ENCODE measurements at regions not wholly inside any gene's neighbourhood (a gene's known extent, or its start where the extent isn't known, plus 50 kb on each side); places are given as distances from the start of the nearest gene placed in this dataset.
"Not testable (repeated sequence)": the region's sequence is repeated elsewhere in the genome, so short reads cannot be mapped to it uniquely, and the experiment has no call there.

DNA sequence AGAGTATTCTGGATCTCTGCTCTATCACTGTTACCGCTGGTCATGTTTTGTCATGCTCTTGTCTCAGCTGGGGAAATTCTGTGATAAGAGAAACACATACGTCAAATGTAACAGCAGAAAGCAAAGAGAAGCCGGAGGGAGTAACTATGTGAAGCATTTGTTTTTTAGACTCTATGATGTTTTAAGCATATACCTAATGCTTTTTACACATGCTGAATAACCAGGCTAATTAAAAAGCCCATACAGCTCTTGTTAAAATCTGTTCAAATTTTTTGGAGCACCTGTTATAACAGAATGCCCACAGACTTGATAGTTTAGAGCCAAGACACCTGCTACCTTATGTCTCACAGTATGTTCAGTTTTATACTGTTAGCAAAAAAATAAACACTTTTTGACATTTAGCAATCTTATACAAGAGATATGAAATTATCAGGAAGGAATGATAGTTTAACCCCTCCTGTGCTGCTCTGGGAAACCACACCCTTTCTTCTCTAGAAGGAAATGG lies 92.3 kb upstream of the TANK start:
- no peak for TF ChIP-seq POLR2A (IDR thresholded peaks at IDR 0.05)
- no peak for TF ChIP-seq CTCF (IDR thresholded peaks at IDR 0.05 in 8 of 11, conservative IDR thresholded peaks at IDR 0.05 in 3 of 11)
- intact Hi-C loops (cut with DNase I; ENCODE audit: low total_unique reads) = no loop called here
- no peak for DNase-seq
- Histone ChIP-seq H3K4me1 (peaks cover 0 to 13% (median 5%) of the 10 kb centered on the region in 6 donors), H3K4me3 (no peak overlapping the region), H3K27me3 (replicated peaks in 1 of 7) (no peaks in the 10 kb centered on the region), H3K9me3 (no peaks in the 10 kb centered on the region), H3K27ac (no peak overlapping the region), H3K36me3 (no peaks in the 10 kb centered on the region)
- 88 to 98% (median 94%) methylated on average over 3 of the region's 3 CpGs for WGBS, 5 donors

DNA sequence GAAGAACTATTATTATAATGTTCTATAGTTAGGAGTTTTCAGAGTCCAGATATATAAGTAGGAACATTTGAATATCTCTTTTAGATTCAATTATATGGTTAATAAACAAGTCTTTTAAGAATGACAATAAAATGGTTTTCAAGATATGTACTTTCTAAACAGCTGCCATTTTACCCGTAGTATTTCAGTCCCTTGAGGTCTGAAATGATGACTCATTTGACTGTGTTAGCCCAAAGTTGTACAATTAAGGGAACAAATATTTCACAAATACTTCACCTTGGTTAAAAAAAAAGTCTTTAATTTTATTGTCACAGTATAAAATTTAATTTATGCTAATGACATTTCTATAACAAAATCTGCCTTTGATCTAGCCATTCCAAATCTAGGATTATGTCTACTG lies 91.6 kb upstream of the TANK start:
- 29 to 49% (median 40%) methylated on average over 1 of the region's 1 CpG for WGBS, 5 donors
- H3K27me3 ChIP-seq (replicated peaks in 1 of 7) = no peaks in the 10 kb centered on the region
- TF ChIP-seq CTCF (IDR thresholded peaks at IDR 0.05 in 8 of 11, conservative IDR thresholded peaks at IDR 0.05 in 3 of 11) (no peak), POLR2AphosphoS5 (IDR thresholded peaks at IDR 0.05) (no peak), POLR2A (IDR thresholded peaks at IDR 0.05) (no peak)
- H3K9me3 ChIP-seq = no peaks in the 10 kb centered on the region
- intact Hi-C loops (cut with DNase I; ENCODE audit: low total_unique reads) = no loop called here
- H3K27ac ChIP-seq = no peak overlapping the region
- H3K4me1 ChIP-seq = peaks cover 0 to 5% (median 1%) of the 10 kb centered on the region in 6 donors
- H3K4me3 ChIP-seq = no peak overlapping the region
- H3K36me3 ChIP-seq = no peaks in the 10 kb centered on the region
- no peak for DNase-seq

- intact Hi-C loops (cut with DNase I; ENCODE audit: low total_unique reads) = no loop called here
- DNase-seq = no peak
- Histone ChIP-seq H3K36me3 (no peaks in the 10 kb centered on the region), H3K27me3 (replicated peaks in 1 of 7) (no peaks in the 10 kb centered on the region), H3K4me1 (no peaks in the 10 kb centered on the region), H3K9me3 (no peaks in the 10 kb centered on the region), H3K4me3 (no peak overlapping the region), H3K27ac (no peak overlapping the region)
- TF ChIP-seq POLR2AphosphoS5 (IDR thresholded peaks at IDR 0.05) (no peak), POLR2A (IDR thresholded peaks at IDR 0.05) (no peak), CTCF (IDR thresholded peaks at IDR 0.05 in 8 of 11, conservative IDR thresholded peaks at IDR 0.05 in 3 of 11) (no peak)
- WGBS, 5 donors = 79 to 92% (median 82%) methylated on average over 1 of the region's 1 CpG
Measured at GRCh38 chr2:161070693-161071479, 89.3 kb upstream of the TANK start.

GRCh38 chr2:161072436-161072835 lies 87.8 kb upstream of the TANK start:
- DNase-seq; H3K27me3 ChIP-seq (replicated peaks in 1 of 7); intact Hi-C loops (cut with DNase I; ENCODE audit: low total_unique reads); H3K36me3 ChIP-seq; H3K4me3 ChIP-seq; H3K27ac ChIP-seq; H3K9me3 ChIP-seq: not testable (repeated sequence)
- 90 to 99% (median 94%) methylated on average over 2 of the region's 2 CpGs for WGBS, 5 donors
- H3K4me1 ChIP-seq = peaks cover 2 to 13% (median 9%) of the 10 kb centered on the region in 6 donors
